ENCODE measurements at regions not wholly inside any gene's neighbourhood (a gene's known extent, or its start where the extent isn't known, plus 50 kb on each side); places are given as distances from the start of the nearest gene placed in this dataset.
"Not testable (repeated sequence)": the region's sequence is repeated elsewhere in the genome, so short reads cannot be mapped to it uniquely, and the experiment has no call there.

DNA sequence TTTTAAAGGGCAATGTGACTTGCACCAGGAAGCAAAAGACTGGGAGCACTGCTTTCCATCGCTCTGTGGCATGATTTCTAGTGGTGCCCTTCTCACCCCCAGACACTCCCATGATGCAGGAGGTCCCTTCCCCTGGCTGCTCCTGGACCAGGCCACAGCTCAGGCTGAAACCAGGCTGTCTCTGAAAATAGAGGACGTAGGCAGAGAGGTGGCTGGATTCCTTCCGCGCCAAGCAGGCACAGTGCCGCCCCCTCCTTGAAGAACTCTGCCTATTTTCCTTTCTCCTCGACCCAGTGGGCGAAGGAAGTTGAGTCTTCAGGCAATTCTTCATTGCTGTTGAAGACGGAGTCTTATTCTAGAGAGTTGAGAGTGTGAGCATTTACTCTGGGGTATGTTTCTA lies 489.4 kb upstream of the TBL1XR1 start:
- no peak for DNase-seq

DNA sequence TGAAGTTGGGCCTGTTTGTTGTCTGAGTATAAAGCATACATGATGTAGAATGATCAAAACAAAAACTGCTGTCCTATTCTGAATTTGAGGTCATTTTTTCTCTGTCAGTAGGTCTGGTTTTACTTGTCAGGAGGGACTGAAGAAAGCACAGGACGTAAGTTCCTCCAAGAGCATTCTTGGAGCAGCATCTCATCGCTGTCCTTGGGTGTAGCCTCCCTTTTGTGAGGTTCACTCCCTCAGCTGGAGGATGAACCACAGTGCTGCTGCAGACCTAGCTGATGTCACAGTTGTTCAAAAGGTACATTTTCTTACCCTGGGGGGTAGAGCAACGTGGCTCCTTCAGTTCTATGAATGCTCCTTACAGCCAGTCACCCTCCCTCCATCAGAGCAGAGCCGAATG lies 490.0 kb upstream of the TBL1XR1 start:
- DNase-seq = no peak

DNA sequence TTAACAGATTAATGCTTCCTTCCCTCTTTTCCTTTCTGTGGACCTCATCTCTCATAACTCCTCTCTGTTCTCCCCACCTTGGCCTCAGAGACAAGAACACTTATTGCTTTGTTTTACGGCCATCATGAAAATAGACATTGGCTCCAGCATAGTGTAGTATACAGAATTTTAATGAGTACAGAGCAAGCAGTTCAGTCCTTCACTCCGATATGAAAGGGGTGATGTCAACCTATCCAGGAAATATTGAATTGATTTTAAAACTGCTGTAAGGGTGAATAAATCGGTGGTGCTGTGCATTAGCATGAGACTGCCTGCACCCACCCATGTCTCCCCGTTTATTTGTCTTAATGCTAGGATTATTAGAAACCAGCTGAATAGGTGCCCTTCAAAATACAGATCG lies 490.9 kb upstream of the TBL1XR1 start:
- no peak for DNase-seq

DNA sequence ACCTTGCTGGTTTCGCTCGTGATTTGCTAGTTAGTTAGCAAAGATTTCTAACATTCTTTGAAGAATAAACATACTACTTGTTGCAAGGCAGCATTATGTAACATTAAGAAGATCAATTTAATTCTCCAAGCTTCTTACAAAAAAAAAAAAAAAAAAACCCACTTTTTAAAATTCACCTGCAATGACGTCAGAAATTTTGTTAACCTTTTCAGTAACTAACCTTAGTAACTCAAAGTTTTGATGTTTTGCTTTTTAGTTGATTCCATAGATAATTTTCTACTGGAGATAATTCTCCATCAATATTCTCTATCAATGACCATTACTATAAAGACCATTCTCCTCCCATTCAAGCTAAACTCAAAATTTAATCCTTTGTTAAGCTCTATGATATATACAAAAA lies 491.8 kb upstream of the TBL1XR1 start:
- DNase-seq = no peak

DNA sequence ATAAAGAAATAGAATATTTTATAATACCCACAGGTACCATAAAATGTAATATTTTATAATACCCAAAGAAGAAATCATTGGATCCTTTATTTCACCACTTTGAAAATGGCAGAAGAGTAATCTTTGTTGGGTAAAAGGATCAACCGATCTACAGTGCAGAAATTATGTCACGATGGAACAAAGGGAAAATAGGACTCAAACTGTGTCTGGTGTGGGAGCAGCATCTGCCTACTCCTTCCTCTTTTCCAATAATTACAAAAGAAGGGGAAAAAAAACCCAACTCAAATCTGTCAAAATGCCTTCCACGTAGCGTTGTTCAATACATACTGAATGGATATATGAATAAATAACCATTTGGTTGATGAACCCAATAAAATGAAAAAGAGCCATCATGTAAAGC lies 492.6 kb upstream of the TBL1XR1 start:
- DNase-seq = no peak

DNA sequence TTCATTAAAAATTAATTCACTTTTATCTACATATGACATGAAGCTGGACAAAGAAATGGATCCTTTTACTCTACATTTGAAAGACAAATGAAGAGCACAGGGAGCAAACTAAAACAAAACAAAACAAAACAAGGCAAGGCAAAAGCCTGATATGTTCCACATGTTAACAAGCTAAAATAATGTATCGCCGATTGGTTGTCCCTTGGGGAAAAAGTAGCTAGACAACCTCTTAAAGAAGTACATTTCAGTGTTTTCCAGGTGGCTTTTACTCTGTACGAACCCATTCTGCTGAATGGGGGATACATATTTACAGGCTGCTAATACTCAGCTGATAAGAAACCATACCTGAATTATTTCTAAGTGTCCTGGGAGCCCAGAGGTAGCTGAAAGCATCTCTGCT lies 493.0 kb upstream of the TBL1XR1 start:
- DNase-seq = no peak

DNA sequence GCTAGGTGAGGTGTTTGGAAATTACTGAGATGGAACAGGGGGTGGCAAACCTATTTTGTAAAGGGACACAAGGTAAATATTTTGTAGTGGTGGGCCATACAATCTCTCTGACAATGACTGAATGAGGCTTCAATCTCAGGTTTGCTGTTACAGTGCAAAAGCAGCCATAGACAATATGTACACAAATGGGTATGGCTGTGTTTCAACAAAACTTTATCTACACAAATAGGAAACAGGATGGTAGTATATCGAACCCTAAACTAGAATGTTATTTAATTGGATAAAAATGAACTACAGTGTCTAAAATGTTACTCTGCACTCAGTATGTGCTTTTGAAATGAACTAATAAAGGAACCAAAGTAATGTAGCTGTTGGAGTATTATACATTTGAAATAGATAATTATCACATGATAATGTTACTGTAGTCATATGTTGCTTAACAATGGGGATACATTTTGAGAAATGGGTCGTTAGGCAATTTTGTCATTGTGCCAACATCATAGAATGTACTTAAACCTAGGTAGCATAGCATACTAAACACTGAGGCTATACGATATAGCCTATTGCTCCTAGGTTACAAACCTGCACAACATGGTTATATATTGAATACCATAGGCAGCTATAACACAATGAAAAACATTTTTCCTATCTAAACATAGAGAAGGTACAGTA lies 495.2 kb upstream of the TBL1XR1 start:
- no peak for DNase-seq

DNA sequence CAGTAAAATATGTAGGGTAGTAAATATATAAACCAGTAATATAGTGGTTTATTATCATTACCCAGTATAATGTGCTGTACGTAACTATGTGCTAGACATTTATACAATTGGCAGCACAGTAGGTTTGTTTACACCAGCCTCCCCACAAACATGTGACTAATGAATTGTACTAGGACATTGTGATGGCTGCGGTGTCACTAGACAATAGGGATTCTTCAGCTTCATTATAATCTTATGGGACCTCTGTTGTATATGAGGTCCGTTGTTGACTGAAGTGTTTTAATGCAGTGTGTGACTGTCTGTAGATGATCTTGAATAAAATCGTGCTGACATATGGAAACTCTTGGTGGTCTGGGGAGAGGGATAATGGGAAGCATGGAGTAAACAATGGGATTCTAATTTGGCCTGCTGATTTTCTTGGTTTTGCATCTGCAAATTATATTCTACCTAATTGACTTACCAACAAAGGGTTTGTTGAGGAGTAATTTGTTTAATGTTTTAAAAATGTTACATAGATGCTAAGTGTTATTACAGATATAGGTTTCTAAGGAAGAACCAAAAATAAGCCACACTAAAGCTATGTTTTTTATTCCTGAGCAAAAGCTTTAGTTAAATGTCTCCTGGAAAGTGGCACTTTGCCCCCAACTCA lies 496.5 kb upstream of the TBL1XR1 start:
- no peak for DNase-seq

DNA sequence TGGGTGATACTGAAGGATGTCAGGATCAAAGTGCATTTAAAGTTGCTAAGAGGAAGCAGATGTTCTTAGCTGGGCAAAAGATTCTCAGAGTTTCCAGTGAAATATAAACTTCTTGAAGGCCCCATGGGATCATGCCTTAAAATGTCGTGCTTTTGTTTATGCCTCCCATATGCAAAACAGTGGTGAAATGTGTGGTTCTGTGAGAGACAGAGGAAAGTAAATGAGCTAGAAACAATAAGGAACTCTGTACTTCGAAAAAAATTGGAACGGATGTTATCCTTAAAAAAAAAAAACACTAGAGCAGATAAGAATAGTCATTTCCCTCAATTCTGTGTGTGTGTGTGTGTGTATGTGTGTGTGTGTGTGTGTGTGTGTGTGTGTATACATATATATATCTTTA lies 497.0 kb upstream of the TBL1XR1 start:
- no peak for DNase-seq

DNA sequence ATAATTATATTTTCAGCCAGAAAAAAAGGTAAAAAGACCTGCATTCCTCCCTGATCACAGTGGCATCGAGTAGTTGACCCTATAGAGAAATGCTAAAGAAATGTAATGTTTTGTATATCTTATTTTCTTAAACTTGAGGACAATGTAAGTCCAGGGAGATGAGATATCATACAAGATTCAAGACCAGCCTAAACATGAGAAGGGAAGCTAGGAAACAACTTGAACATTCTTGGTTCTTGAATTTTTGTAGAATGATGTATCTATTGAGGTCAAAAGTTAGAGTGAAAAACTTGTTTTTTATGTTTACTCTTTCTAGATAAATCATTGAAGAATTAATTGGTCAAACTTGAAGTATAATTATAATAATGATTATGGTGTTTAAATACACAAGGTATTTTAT lies 497.7 kb upstream of the TBL1XR1 start:
- no peak for DNase-seq

DNA sequence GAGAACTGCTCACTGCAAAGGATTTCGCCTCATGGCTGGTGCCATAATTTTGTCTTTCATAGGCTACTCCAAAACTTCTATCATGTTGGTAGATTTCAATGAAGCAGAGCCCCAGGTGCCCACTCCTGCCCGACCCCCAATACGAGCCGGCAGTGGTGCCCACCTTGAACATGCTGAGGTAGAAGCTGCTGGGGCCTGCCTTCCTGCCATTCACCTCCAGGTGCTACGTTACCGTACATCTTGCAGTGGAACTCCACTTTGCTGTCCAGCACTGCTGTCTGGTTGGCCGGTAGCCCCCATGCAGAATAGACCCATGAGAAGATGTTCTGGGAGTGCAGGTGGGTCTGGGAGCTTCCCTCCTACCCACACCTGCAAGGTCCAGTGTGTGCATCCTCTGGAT lies 502.8 kb upstream of the TBL1XR1 start:
- DNase-seq = no peak

DNA sequence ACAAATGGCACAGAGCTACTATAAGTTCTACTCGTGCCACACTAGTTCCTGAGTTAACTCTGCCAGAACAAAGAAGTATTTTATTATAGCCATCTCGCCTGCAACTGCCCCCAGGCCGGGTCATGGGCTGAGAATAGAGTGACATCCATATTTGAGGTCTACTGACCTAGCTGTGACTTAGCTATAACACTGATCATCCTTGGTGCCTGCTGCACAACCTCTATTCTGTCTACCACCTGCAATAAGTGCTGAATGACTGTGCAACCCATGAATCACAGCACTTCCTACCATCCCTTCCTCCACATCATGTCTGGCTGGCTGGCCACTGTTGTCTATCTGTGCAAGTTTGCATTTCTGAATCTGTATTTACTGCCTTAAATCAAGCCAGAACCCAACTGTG lies 506.5 kb upstream of the TBL1XR1 start:
- no peak for DNase-seq

DNA sequence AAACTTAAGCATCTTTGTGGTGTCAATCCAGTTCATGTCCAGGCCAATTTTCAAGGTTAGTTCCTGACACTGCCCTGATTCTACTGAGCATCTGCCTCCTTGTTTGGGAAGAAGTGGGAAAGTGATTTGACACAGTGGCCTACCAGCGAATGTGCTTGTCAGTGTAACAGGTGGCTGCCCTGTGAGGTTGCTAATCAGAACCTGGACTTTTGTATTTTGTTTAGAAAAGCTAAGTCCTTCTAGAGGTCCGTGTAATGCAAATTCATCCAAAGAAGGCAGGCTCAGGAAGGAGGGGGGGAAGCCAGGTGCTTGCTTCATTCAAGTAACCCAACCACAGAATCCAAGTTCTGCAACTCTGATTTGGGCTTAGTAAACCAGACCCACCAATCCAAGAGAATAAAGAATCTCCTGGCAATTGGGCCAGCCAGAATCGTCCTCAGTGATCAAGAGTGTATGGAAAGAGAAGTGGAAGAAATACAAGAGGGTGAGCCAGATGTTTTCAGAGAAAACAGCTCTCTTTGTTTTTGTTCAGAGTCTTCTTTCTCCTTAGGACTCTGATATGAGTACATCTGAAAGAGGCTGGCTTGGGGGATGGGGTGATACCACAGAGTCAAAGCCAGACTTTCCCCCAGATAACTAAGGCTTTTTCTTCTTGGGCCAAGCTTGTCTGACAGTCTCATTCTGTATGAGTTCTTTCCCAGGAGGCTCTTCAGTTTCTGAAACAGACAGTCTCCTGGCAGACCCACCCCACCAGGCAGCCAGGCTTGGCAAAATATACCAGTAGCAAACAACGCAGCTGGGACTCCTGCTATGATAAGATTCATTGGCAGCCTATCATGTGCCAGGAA lies 508.9 kb upstream of the TBL1XR1 start:
- DNase-seq = no peak

DNA sequence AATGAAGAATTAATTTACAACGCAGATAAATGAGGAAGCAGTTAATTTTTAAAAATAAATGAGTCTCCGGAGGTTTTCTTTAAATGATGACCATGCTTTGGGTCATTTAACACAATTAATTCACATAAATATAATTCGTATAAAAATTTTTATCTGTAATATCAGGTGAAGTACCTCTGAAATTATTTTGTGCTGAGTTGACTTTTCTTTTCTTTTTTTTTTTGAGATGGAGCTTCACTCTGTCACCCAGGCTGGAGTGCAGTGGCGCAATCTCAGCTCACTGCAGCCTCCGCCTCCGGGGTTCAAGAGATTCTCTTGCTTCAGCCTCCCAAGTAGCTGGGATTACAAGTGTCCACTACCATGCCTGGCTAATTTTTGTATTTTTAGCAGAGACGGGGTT lies 512.2 kb upstream of the TBL1XR1 start:
- DNase-seq = not testable (repeated sequence)

DNA sequence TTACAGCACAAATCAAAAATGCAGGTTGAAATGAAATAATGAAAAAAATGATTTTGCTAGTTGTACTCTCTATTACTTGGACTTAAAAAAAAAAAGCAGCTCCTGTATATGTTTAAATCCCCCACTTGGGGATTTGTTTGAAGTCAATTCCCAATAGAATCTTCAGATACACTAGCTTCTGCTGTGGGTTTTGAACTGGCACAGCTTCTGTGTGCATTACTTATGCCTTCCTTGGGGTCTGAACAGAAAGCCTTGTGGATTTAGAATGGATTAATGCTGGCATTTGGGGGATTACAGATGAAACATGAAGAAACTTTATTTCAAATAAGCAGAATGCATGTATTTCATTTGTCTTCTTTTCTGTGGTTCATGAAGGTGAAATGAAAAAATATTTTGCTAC lies 513.2 kb upstream of the TBL1XR1 start:
- DNase-seq = no peak

DNA sequence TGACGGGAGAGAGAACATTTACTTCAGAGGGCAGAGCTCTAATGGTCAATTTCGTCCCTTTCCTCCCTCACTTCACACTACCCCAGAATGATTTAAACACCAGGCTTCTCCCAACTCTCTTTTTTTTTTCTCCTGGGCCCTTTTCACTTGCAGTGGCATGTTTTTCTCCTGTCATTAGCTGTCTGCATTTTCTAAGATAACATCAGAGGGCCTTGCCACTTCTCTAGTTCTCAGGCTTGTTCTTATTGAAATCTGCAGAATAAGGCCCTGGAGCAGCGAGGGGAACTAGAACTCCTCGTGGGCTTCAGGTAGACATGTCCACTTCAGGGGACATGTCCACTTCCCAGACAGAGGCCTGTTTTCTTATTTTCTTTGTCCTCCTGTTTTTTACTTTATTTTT lies 514.4 kb upstream of the TBL1XR1 start:
- DNase-seq = no peak

DNA sequence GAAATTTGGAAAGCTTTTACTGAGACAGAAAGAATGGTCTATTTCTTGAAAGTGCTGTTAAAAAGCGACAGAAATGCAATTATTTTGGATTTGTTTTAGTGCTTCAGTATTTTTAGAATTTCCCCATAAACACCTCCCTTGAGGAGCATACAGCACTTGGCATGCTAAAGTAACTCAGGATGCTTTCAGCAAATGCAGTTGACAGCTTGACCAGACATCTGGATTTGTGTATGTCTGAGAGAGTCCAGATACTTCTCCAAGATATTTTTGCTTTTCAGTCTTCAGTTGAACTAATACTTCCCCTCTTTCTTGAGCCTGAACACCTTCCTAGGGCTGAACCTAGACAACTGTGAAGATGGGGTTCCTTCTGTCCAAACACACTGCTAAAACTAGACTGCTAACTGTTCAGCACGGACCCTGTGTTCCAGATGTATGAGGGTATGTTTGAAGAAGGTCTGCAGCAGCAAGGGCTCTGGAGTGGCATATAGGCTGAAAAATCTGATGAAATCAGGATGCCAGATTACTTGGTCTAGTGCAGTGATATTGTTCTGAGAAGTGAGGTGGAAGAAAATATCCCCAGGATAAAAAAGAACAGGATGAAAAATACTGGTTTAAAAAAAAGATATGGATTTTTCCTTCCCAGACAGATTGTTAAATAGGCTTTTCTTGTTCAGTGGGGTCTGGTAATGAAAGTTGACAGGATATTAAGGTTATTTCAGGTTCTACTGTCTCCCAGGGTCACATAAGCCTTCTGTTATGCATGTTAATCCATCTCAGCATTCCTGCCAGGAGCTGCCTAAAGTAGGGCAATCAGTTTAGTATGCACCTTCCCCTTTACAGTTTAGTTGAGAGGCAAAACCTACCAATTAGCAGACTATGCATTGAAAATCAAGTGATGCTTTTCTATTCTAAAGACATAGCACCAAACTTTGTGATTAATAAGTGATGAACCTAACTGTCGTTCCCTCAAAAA lies 516.9 kb upstream of the TBL1XR1 start:
- no peak for DNase-seq

DNA sequence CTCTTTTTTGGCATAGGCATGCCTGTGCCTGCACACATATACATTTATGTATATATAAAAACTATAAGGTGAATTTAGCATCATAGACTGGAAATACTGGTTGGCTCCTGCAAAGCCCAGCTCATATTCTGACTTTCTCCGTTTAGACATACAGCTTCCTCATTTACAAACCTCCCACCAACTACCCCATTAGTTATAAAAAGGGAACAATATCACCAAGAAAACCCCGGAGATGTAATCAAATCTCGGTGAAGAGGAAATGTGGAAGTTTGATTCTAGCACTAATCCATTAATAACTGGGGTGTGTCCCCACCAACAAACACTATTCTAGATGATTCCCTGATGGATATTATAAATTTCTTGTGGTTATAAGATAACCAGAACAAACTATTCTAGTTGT lies 517.7 kb upstream of the TBL1XR1 start:
- no peak for DNase-seq

DNA sequence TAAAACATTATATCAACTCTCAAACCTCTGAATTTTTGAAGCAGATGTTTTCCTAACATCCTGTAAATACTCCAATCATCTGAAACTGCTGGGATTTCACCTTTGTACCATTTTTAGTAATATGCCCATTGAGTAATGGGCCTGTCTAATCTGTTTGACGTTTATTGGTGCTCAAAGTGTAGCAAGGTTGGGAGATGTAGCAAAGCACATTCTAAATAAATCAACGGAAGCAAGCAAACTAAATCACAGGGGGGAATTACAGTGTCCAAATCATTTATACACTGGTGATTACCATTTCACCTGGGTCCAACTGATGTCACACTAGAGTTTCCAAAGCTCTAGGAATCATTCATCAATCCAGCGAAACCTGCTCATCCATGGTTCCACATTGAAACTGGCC lies 518.7 kb upstream of the TBL1XR1 start:
- DNase-seq = no peak

DNA sequence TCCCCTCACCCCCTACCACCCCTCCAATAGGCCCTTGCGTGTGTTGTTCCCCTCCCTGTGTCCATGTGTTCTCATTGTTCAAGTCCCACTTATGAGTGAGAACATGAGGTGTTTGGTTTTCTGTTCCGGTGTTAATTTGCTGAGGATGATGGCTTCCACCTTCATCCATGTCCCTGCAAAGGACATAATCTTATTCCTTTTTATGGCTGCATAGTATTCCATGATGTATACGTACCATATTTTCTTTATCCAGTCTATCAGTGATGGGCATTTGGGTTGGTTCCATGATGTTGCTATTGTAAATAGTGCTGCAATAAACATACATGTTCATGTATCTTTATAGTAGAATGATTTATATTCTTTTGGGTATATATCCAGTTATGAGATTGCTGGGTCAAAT lies 523.6 kb upstream of the TBL1XR1 start:
- not testable (repeated sequence) for DNase-seq

DNA sequence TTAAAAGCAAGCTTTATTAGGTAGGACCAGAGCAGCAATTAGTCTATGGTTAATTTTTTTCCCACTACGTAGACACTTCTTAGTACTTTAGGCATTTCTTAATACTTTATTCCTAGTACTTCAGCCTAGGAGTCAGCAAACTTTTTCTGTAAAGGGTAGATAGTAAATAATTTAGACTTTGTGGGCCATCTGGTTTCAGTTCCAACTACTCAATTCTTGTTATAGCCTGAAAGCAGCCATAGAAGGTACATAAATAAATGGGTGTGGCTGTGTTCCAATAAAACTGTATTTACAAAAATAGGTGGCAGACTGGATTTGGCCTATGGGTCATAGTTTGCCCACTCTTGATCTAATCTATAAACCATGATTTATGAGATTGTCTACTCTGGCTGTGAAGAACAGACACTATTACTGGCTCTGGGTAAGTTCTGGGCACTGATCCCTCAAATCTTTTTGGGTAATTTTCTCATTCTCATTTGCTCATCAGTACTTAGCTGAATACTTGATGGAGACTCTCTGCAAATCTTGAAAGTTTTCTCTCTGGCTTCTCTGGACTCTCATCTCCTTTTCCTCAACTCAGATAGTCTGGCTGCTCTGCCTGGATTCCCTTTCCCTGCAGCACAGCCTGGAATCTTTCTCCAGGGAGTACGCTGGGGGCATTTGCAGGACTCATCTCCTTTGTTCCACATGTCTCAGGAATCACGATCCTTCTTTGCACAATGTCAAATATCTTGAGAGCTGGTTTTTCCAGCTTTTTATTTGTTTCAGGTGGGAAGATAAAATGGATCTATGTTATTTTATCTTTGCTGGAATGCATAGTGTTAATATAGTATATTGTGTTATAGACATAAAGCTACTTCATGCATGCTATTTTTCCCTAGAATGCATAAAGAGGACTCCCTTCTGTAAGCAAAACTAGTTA lies 524.8 kb upstream of the TBL1XR1 start:
- no peak for DNase-seq

All from stimulated activated CD4-positive, alpha-beta T cell treated with anti-CD3 and anti-CD28 coated beads, Interleukin-1b, Interleukin-23, amount 100 ng/mL, for 48 hours (primary cell).